GM18861 (cell line): ENCODE measurements at regions not wholly inside any gene's neighbourhood (a gene's known extent, or its start where the extent isn't known, plus 50 kb on each side); places are given as distances from the start of the nearest gene placed in this dataset.
"Not testable (repeated sequence)": the region's sequence is repeated elsewhere in the genome, so short reads cannot be mapped to it uniquely, and the experiment has no call there.

Source experiments
- ATAC-seq: cut with Tn5 transposase; IDR thresholded peaks from one replicate; pipeline ENCODE4 v1.9.1; 2021; ENCODE audit not compliant: unreplicated experiment

GRCh38 chr5:130845049-130845765, 319.8 kb downstream of the HINT1 start:
- no peak for ATAC-seq

DNA sequence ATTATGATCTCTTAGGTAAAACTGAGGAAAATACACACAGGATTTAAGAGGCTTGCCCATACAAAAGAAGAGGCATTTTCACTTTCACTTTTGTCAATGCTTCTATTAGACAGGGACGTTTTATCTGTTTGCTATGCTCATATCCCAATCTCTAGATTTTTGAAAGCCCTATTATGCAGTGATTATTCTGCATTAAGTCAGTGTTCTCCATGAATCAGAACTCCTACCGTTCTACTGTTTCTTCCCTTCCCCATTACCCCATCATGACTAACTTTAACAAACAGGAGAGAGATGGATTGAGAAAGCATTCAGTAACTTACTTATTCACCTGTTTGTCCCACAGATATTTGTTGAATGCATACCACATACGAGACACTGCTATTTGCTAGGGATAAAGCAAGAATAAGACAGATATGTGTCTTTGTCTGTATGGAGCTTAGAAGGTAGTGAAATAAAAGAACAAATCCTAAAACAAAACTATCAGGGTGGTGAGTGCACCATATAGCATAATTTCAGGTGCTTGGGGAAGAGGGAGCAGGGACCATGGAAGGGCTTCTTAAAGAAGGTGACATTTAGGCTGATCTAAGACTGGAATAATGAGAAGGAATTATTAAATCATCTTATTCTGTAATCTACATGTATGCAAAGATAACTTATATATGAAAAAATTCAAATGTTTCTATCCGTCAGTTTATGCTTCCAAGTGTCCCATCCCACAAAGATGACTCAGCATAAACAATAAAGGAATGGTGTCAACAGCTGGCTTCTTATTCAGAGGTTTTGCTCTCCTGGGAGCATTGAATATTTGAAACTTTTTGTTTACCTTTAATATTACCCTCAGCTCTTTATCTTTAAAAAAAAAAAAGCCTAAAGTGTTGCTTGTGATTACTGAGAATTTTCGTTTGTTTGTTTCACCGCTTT, 328.1 kb downstream of the HINT1 start:
- ATAC-seq = peak; percentile 77

GRCh38 chr5:130817598-130818384, 347.3 kb downstream of the HINT1 start:
- not testable (repeated sequence) for ATAC-seq

DNA sequence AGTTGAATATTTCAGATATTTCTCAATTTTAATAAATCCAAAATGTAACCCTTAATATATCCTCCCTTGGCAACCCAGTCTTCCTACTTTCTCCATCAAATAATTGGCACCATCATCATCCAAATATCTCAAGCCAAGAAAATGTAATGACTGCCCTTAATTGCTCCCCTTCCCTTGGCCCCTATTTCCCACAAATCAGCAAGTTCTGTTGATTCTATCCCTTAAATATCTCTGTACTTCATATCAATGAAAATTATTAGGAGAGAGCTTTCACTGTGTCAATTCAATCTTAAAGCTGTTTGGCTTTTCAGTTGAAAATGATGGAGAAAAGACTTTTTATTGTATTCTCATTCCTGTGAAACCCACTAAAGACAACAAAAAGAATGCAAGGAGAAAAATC, 349.8 kb downstream of the HINT1 start:
- no peak for ATAC-seq

- ATAC-seq = no peak
Observed at GRCh38 chr5:130808691-130809090, 356.4 kb downstream of the HINT1 start.

DNA sequence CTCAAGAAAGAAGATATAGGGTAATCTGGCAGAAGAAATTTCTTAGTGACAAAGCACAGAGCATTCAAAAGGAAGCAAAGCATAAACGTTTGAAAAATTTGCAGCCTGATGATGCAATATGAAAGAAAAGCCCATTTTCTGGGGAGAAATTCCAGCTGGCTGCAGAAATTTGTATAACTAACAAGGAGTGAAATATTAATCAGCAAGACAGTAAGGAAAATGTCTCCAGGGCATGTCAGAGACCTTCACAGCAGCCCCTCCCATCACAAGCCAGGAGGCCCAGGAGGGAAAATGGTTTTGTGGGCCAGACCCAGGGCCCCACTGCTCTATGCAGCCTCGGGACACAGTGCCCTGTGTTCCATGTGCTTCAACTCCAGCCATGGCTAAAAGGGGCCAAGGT, 359.4 kb downstream of the HINT1 start:
- no peak for ATAC-seq

- ATAC-seq = no peak
Observed at GRCh38 chr5:130805036-130805435, 360.0 kb downstream of the HINT1 start.

GRCh38 chr5:130801963-130802362, 363.1 kb downstream of the HINT1 start:
- no peak for ATAC-seq

DNA sequence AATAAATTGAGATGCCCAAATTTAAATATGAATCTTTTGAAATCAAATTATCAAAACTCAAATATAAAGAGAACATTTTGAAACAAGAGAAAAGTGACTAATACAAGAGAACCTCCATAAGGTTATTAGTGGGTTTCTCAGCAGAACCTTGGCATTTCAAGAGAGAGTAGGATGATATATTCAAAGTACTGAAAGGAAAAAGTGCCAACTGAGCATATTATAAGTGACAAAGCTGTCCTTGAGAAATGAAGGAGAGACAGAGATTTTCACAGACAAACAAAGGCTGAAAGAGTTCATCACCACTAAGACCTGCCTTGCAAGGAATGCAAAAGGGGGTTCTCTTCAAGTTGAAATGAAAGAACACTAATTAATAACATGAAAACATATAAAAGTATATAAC, 366.0 kb downstream of the HINT1 start:
- no peak for ATAC-seq

- ATAC-seq = no peak
Observed at GRCh38 chr5:130797303-130797702, 367.8 kb downstream of the HINT1 start.

GRCh38 chr5:130796902-130797301, 368.2 kb downstream of the HINT1 start:
- ATAC-seq = no peak

DNA sequence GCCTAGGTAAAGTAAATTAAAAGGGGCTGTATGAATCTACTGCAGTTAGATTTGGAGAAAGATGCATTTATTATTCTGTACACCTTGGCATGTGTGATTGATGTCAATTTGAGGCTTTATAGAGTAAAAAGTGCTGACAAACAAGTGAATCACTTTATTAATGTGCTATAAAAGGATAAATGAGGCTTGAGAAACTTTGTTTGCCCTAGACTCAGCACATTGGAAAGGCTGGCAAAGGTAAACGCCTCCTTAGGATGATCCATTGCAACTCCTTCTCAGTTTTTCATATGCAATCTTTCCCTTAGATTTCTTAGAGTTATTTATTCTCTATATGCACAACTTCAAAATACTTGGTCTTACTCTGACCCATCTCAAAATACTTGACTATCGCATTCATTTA, 369.0 kb downstream of the HINT1 start:
- no peak for ATAC-seq

DNA sequence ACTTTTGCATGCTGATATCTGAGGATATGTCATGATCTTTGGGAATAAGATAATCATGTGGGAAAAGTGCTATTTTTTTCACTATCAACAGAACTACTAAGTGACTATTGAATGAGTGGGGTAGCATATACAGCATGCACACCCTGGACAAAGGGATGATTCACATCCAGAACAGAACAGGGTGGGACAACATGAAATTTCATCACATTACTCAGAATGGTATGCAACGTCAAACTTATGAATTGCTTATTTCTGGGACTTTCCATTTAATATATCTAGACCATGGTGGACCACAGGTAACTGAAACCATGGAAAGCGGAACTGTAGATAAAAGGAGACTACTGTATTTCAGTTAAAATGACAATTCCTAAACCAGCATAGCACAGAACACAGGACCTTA, 370.0 kb downstream of the HINT1 start:
- no peak for ATAC-seq

GRCh38 chr5:130777794-130778193, 387.3 kb downstream of the HINT1 start:
- no peak for ATAC-seq

- ATAC-seq = no peak
Observed at GRCh38 chr5:130773813-130774212, 391.2 kb downstream of the HINT1 start.

- ATAC-seq = no peak
Observed at GRCh38 chr5:130762031-130762430, 403.0 kb downstream of the HINT1 start.

GRCh38 chr5:130759061-130759460, 406.0 kb downstream of the HINT1 start:
- no peak for ATAC-seq

DNA sequence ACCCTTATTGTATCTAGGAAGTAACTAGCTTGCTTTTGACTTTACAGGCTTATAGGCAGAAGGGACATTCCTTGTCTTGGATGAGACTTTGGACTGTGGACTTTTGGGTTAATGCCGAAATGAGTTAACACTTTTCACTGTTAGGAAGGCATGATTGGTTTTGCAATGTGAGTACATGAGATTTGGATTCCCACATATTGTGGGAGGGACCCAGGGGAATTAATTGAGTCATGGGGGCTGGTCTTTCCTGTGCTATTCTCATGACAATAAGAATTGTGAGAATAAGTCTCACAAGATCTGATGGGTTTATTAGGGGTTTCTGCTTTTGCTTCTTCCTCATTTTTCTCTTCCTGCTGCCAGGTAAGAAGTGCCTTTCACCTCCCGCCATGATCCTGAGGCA, 417.5 kb downstream of the HINT1 start:
- ATAC-seq = no peak

GRCh38 chr5:130746641-130747040, 418.4 kb downstream of the HINT1 start:
- ATAC-seq = not testable (repeated sequence)

DNA sequence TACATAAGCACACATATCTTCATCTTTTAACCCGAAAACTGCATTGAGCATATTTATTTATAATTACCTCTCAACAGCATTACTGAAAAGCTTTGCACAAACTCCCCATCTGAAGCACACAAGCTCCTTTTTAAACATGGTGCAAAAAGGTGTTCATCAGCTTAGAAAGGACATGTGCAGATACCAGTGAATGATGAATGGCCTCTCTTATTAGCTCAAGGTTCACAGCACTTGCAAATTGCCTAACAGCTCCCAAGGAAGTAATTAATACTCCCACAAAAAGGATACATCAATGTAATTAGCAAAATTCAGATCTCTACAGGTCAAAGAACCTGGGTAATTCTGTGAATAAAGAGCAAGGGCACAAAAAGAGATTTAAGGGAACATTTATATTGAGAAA, 422.0 kb downstream of the HINT1 start:
- no peak for ATAC-seq

DNA sequence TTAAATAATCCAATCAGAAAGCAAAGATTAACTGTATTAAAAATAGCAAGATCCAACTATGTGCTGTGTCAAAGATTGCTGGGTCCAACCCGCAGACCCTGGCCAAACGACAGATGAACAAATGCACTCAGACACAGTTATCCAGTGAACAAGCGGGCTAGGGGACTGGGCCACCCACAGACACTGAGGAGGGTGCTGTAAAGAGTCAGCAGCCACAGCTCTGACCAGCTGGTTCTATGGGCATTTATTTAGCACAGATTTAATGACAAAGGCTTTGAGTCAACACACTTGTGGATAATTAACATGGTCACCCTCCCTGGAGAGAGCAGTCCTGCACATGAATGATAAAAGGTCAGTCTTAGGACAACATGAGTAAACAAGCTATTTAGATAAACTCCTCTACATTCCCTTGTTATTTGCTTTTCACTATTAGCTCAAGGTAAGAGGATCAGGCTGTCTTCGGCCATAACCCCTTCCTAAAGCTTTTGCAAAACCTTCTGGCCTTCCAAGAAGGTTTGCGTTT, 424.9 kb downstream of the HINT1 start:
- ATAC-seq = no peak
